Panc1 (cell line): ENCODE measurements at regions not wholly inside any gene's neighbourhood (a gene's known extent, or its start where the extent isn't known, plus 50 kb on each side); places are given as distances from the start of the nearest gene placed in this dataset.

Experiments used
- ATAC-seq: fragments of 200-7000 bp; cut with Tn5 transposase; 2 replicates; pipeline ENCODE4 v1.9.1; 2020; ENCODE audit warnings: mild to moderate bottlenecking, moderate library complexity
- BruUV-seq: library from RNA; stranded (reverse); fragments of 400-500 nt; replicated peaks from 2 replicates; lab custom pipeline; 2021; lab: Mats Ljungman, UMichigan
- CTCF ChIA-PET: fragments of 300-600 bp; sonication (Branson Sonifier 250); formaldehyde crosslinking; loops from one replicate; lab custom pipeline; 2022; ENCODE audit warnings: antibody characterized with exemption; lab: Charles Lee
- POLR2A ChIA-PET: fragments of 300-600 bp; sonication (Branson Sonifier 250); formaldehyde crosslinking; loops from one replicate; lab custom pipeline; 2022; ENCODE audit warnings: antibody characterized with exemption; lab: Charles Lee
- DNase-seq: peaks from one replicate; pipeline ENCODE4 v3.0.0-alpha.2; 2010; ENCODE audit warnings: low read depth, low spot score
- H3K27ac ChIP-seq: 2 replicates; pipeline ENCODE4 v1.5.1; 2011; ENCODE audit warnings: mild to moderate bottlenecking, low read length, inconsistent platforms
- H3K27me3 ChIP-seq: fragments of 200-500 bp; sonication (Bioruptor generic); 2 replicates; pipeline ENCODE4 v1.6.0; 2014; ENCODE audit warnings: low read length, inconsistent platforms; ENCODE audit not compliant: control insufficient read depth, insufficient read depth
- H3K36me3 ChIP-seq: fragments of 200-500 bp; sonication (Bioruptor generic); 2 replicates; pipeline ENCODE4 v1.5.1; 2014; ENCODE audit warnings: inconsistent platforms, mild to moderate bottlenecking, low read length, moderate library complexity; ENCODE audit not compliant: control insufficient read depth, insufficient read depth
- H3K4me1 ChIP-seq: 2 replicates; pipeline ENCODE4 v1.5.1; 2011; ENCODE audit warnings: inconsistent platforms, mild to moderate bottlenecking, low read length, moderate library complexity; ENCODE audit not compliant: control insufficient read depth, insufficient read depth
- H3K4me3 ChIP-seq, 2 experiments: 2 replicates each; pipeline ENCODE4 v1.5.1; 2011 to 2012; ENCODE audit warnings: low read depth in 2 of 2, low read length in 2 of 2, mild to moderate bottlenecking in 2 of 2, inconsistent platforms in 1 of 2, moderate library complexity in 1 of 2
- H3K9me3 ChIP-seq: fragments of 200-500 bp; sonication (Bioruptor generic); 2 replicates; pipeline ENCODE4 v1.5.1; 2014; ENCODE audit warnings: low read depth, mild to moderate bottlenecking, inconsistent platforms, low read length, moderate library complexity; ENCODE audit not compliant: control insufficient read depth, insufficient read depth
- CTCF ChIP-seq: fragments of 450-650 bp; IDR thresholded peaks from 2 replicates; pipeline ENCODE4 v1.5.1; 2017; ENCODE audit warnings: mild to moderate bottlenecking
- POLR2AphosphoS5 ChIP-seq: IDR thresholded peaks from 2 replicates; pipeline ENCODE4 v1.6.1; 2012; ENCODE audit warnings: mild to moderate bottlenecking, low read depth, low read length, moderate library complexity
- REST ChIP-seq, 2 experiments: IDR thresholded peaks; 2 replicates each; pipeline ENCODE4 v1.6.1; 2011 to 2012; ENCODE audit warnings: low read depth in 2 of 2, control low read depth in 1 of 2, low read length in 1 of 2, mild to moderate bottlenecking in 1 of 2, moderate library complexity in 1 of 2; ENCODE audit not compliant: insufficient read depth in 1 of 2
- SIN3A ChIP-seq: IDR thresholded peaks from 2 replicates; pipeline ENCODE4 v1.6.1; 2012; ENCODE audit warnings: low read depth, mild to moderate bottlenecking, low read length, moderate library complexity, borderline replicate concordance; ENCODE audit not compliant: insufficient read depth
- TCF7L2 ChIP-seq: IDR thresholded peaks from 2 replicates; pipeline ENCODE4 v1.6.1; 2011; ENCODE audit warnings: mild to moderate bottlenecking, low read depth, low read length, inconsistent platforms
- in situ Hi-C: cut with HindIII; loops from 2 replicates; pipeline ENCODE4 v1.10.0; 2016; ENCODE audit warnings: low sequenced_read_pairs, low pct_unique_long_range_greater_than_20kb
- intact Hi-C: fragments of 100-400 bp; cut with micrococcal nuclease; formaldehyde crosslinking; loops from one replicate; pipeline ENCODE4 v1.10.0; 2022; ENCODE audit not compliant: unreplicated experiment

GRCh38 chr13:57988276-57988675 lies 356.7 kb downstream of the PCDH17 start:
- DNase-seq (no peak), ATAC-seq (no peak)
- no peaks in the 10 kb centered on the region for H3K36me3 ChIP-seq
- no peaks in the 10 kb centered on the region for H3K9me3 ChIP-seq
- CTCF ChIA-PET = no interaction called here
- no TSS peak for BruUV-seq
- H3K27ac ChIP-seq = no peak overlapping the region
- no peaks in the 10 kb centered on the region for H3K27me3 ChIP-seq
- no peak overlapping the region for H3K4me3 ChIP-seq
- in situ Hi-C loops = no loop called here
- POLR2A ChIA-PET = no interaction called here
- intact Hi-C loops = no loop called here
- H3K4me1 ChIP-seq = no peaks in the 10 kb centered on the region
- no peak for TF ChIP-seq TCF7L2
- TF ChIP-seq REST (IDR thresholded peaks at IDR 0.05; ENCODE audit: insufficient read depth in 1 of 2, low read depth in 2 of 2, low read length in 1 of 2) = no peak
- no peak for TF ChIP-seq SIN3A
- TF ChIP-seq CTCF = no peak
- no peak for TF ChIP-seq POLR2AphosphoS5

- no TSS peak for BruUV-seq
- DNase-seq (no peak), ATAC-seq (no peak)
- Histone ChIP-seq H3K4me3 (no peak overlapping the region), H3K9me3 (no peaks in the 10 kb centered on the region), H3K27me3 (no peaks in the 10 kb centered on the region), H3K4me1 (no peaks in the 10 kb centered on the region), H3K36me3 (no peaks in the 10 kb centered on the region), H3K27ac (no peak overlapping the region)
- CTCF ChIA-PET = no interaction called here
- intact Hi-C loops = no loop called here
- POLR2A ChIA-PET = no interaction called here
- TF ChIP-seq POLR2AphosphoS5 (no peak), CTCF (no peak), SIN3A (no peak), TCF7L2 (no peak), REST (IDR thresholded peaks at IDR 0.05; ENCODE audit: insufficient read depth in 1 of 2, low read depth in 2 of 2, low read length in 1 of 2) (no peak)
- in situ Hi-C loops = no loop called here
Measured at GRCh38 chr13:57991041-57991440, 359.5 kb downstream of the PCDH17 start.
